IPS-20b (cell line): ENCODE measurements at regions not wholly inside any gene's neighbourhood (a gene's known extent, or its start where the extent isn't known, plus 50 kb on each side); places are given as distances from the start of the nearest gene placed in this dataset.
A peak's percentile ranks its signal among the peaks of the same experiment; 100 is the strongest.
"Not testable (repeated sequence)": the region's sequence is repeated elsewhere in the genome, so short reads cannot be mapped to it uniquely, and the experiment has no call there.

Source experiments
- H3K27ac ChIP-seq: one replicate; pipeline ENCODE4 v1.5.1; 2013; ENCODE audit warnings: low read length
- H3K27me3 ChIP-seq: 2 replicates; pipeline ENCODE4 v1.6.1; 2013; ENCODE audit warnings: mild to moderate bottlenecking, low read length, inconsistent platforms; ENCODE audit not compliant: insufficient read depth
- H3K36me3 ChIP-seq: 2 replicates; pipeline ENCODE4 v1.6.1; 2013; ENCODE audit warnings: low read depth, mild to moderate bottlenecking, inconsistent platforms, low read length, moderate library complexity; ENCODE audit not compliant: insufficient read depth
- H3K4me1 ChIP-seq: 2 replicates; pipeline ENCODE4 v1.6.1; 2013; ENCODE audit warnings: mild to moderate bottlenecking, control low read depth, inconsistent platforms, low read length, moderate library complexity; ENCODE audit not compliant: insufficient read depth
- H3K4me3 ChIP-seq: 2 replicates; pipeline ENCODE4 v1.5.1; 2013; ENCODE audit warnings: mild to moderate bottlenecking, low read length, inconsistent platforms
- H3K9ac ChIP-seq: 2 replicates; pipeline ENCODE4 v1.6.1; 2013; ENCODE audit warnings: low read depth, mild to moderate bottlenecking, inconsistent platforms, low read length, moderate library complexity
- H3K9me3 ChIP-seq: 2 replicates; pipeline ENCODE4 v1.6.1; 2013; ENCODE audit warnings: mild to moderate bottlenecking, low read depth, low read length, inconsistent platforms; ENCODE audit not compliant: insufficient read depth

DNA sequence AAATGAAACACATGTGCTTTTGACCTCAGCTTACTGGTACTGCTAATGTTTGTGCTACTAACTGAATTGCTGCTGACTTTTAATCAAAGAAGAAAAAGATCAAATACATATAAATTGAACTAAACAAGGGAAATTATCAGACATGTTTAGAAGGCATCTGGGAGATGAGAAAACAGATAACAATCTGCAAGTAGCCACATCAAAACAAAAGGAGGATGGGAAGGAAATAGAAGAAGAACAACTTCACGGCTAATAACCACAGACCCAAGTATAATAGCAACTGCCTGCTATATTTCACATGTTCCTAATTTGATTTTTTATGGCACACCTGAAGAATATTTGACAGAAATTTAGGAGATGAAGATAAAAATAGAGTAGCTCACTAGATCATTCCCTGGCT lies 542.6 kb upstream of the SYT4 start:
- Histone ChIP-seq H3K36me3 (no peaks in the 10 kb centered on the region), H3K9ac (no peak overlapping the region), H3K27ac (no peak overlapping the region), H3K27me3 (no peaks in the 10 kb centered on the region), H3K9me3 (peaks cover 3% of the 10 kb centered on the region; the same call in 1 of the 2 replicates), H3K4me1 (no peaks in the 10 kb centered on the region), H3K4me3 (no peak overlapping the region)

DNA sequence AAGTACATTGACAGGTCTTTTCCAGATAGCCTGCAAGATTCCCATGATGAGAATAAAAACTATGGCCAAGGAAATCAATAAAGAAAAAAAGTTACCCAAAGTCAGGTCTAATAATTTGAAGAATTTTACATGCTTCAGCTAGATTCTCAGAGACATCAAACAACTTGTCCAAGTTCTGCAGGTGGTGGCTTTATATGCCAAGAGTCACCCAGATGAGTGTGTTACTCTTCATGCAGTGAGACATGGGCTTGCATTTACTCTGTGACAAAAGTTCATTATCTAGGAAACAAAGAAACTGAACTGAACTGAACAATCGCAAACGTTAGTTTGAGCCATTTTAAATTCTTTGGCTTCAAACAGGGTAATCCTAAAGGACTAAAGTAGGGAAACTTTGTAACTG lies 548.5 kb upstream of the SYT4 start:
- H3K9ac ChIP-seq, result no peak overlapping the region

DNA sequence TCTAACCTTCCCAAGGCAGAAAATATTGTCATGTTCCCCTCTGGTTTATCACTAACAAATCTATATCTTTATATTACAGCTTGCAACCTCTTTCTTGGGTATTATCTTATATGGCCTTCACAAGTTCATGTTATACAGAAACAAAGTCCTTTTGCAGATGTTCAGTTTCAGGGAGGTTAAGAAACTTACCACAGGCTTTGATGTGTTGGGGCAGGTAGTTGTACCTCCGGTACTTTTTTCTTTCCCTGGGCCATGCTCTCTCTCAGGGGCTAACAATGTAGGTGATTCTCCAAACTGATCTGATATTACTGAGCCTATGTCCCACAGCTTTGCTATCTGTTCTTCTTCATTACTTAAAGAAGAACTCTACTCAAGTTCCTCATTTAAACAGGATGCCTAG lies 548.9 kb upstream of the SYT4 start:
- Histone ChIP-seq H3K4me1 (0 out of 2 replicates have a peak, but pooled peaks cover 6% of the 10 kb centered on the region), H3K4me3 (no peak overlapping the region), H3K9me3 (no peaks in the 10 kb centered on the region), H3K9ac (no peak overlapping the region), H3K27me3 (no peaks in the 10 kb centered on the region), H3K36me3 (no peaks in the 10 kb centered on the region), H3K27ac (no peak overlapping the region)

More for the DNA sequence above, 548.5 kb upstream of the SYT4 start:
- no peaks in the 10 kb centered on the region for H3K9me3 ChIP-seq
- 0 out of 2 replicates have a peak, but pooled peaks cover 4% of the 10 kb centered on the region for H3K4me1 ChIP-seq
- H3K27me3 ChIP-seq, result no peaks in the 10 kb centered on the region
- no peak overlapping the region for H3K4me3 ChIP-seq
- H3K36me3 ChIP-seq, result no peaks in the 10 kb centered on the region
- no peak overlapping the region for H3K27ac ChIP-seq

DNA sequence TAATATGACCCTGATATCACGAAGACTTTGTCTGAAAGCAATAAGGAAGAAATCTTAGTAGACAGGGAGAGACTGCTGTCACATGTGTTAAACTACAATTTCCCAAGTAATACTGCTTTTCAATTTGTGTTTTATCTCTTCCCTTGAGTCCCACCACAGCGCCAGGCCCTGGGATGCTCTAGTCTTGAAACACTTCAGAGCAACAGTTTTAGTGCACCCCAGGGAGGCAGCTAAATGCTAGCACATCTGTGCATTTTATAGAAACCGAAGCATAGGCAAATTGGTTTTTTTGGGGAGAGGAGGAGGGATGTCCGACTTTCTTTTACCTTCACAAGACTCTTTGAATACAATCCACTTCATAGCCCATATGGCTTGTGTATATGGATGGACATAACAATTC lies 550.0 kb upstream of the SYT4 start:
- no peak overlapping the region for H3K9ac ChIP-seq
- H3K4me1 ChIP-seq, result 0 out of 2 replicates have a peak, but pooled peaks cover 6% of the 10 kb centered on the region
- no peaks in the 10 kb centered on the region for H3K27me3 ChIP-seq
- no peak overlapping the region for H3K27ac ChIP-seq
- H3K4me3 ChIP-seq, result no peak overlapping the region
- H3K36me3 ChIP-seq, result no peaks in the 10 kb centered on the region
- H3K9me3 ChIP-seq, result no peaks in the 10 kb centered on the region

DNA sequence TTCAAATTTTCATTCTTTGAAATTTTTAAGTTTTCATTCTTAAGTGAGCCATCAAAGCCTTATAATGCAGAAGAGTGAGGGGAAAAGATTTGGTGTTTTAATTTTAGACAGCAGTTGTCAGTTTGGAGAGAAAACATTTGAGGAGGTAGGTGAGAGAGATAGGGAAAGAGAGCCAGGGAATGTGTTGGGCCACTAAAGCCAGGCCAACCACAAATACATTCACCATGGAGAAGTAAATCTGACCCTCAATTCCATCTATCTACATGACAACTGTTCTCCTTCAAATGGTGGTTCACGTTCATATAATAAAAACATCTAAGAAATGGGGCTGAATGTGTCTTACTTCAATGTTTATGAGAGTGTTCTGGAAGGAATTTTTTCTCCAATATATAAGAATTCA lies 553.0 kb upstream of the SYT4 start:
- Histone ChIP-seq H3K27ac (no peak overlapping the region), H3K9me3 (no peaks in the 10 kb centered on the region), H3K27me3 (no peaks in the 10 kb centered on the region), H3K9ac (no peak overlapping the region), H3K4me1 (0 out of 2 replicates have a peak, but pooled peaks cover 6% of the 10 kb centered on the region), H3K4me3 (no peak overlapping the region), H3K36me3 (no peaks in the 10 kb centered on the region)

DNA sequence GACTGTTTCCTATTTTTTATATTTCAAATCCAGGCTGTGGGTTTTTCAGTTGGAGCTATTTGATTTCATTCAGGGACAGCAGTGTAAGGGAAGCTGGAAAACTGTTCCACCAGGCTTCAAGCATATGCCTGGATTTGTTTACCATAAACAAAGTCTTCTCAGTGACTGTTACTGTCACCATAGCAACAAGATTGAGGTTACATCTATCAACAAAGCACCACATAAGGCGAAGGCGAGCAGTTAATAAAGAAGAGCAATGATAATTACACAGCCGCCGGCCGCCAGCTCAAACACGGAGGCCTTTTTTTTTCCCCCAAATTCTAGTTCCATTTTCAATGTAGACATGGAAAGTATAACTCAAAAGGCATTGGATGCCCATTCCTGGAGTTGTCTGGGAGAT lies 553.7 kb upstream of the SYT4 start:
- Histone ChIP-seq H3K9ac (no peak overlapping the region), H3K4me1 (0 out of 2 replicates have a peak, but pooled peaks cover 6% of the 10 kb centered on the region), H3K27ac (no peak overlapping the region), H3K4me3 (no peak overlapping the region), H3K27me3 (no peaks in the 10 kb centered on the region), H3K9me3 (no peaks in the 10 kb centered on the region), H3K36me3 (no peaks in the 10 kb centered on the region)

DNA sequence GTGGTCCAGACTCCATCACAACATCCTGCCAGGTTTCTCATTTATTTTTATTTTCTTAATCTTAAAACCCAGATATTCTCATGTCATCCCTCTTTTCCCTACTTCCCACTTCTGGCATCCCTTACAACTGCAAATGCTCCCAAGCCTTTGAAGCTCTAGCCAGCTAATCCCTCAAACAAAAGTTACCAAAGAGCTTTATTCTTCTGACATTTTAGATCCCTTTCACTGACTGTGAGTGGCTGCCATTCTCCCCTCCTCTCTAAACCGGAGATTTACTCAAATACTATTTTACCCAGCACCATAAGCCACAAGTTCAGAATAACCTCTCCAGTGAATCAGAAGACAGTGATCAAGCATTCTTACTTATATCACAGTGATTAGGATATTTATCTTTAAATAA lies 569.0 kb upstream of the SYT4 start:
- H3K4me3 ChIP-seq, result peak overlapping the region; percentile 17; the same call in 1 of the 2 replicates
- no peaks in the 10 kb centered on the region for H3K36me3 ChIP-seq
- no peak overlapping the region for H3K9ac ChIP-seq
- H3K9me3 ChIP-seq, result no peaks in the 10 kb centered on the region
- peaks cover 24% of the 10 kb centered on the region; the same call in 1 of the 2 replicates for H3K4me1 ChIP-seq
- H3K27me3 ChIP-seq, result no peaks in the 10 kb centered on the region
- H3K27ac ChIP-seq, result no peak overlapping the region

DNA sequence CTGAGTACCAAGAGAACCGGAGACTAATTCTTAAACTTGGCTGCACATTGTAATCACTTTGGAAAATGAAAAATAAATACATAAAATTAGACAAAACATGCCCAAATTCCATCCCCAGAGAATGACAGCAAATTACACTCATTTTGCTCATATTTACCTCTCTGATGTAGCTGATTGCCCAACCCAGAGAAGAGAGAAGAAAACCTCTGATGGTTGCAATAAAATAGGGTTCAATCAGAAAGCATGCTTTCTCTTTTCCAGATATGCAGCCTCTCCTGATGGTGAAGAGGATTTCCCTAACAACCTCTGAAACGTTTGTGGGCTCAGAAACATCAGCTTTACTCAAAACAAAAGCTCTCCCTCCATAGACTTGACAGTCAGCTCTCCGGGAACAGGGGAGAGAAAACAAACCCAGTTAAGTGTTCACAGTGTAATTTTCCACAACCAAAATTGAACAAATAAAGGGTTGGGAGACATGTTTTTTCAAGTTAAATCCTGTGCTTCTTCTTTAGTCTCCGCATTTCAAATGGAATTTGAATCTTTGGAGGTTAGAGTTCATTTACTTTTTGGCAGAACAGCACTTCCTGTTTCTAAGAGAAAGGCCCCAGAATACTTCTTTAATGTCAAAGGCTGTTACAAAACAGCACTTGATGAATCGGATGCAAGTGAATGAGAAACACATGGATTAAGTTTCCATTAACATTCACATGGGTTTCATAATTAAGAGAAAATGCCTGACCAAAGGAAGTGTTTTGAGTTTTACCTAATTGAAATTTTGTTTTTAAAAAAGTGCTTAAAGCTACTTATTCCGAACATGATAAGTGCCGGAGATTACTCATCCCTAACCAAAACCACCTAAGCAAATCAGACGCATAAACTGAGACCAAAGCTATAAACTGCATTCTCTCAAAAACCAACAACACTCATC lies 570.1 kb upstream of the SYT4 start:
- Histone ChIP-seq H3K4me3 (peak overlapping the region; percentile 26), H3K27ac (no peak overlapping the region), H3K9me3 (no peaks in the 10 kb centered on the region), H3K36me3 (no peaks in the 10 kb centered on the region), H3K27me3 (no peaks in the 10 kb centered on the region), H3K9ac (peak overlapping the region; percentile 18; the same call in 1 of the 2 replicates), H3K4me1 (peaks cover 24% of the 10 kb centered on the region; the same call in 1 of the 2 replicates)

DNA sequence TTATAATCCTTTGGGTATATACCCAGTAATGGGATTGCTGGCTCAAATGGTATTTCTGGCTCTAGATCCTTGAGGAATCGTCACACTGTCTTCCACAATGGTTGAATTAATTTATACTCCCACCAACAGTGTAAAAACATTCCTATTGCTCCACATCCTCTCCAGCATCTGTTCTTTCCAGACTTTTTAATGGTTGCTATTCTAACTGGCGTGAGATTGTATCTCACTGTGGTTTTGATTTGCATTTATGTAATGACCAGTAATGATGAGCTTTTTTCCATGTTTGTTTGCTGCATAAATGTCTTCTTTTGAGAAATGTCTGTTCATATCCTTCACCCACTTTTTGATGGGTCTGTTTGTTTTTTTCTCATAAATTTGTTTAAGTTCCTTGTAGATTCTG lies 572.5 kb upstream of the SYT4 start:
- not testable (repeated sequence) for H3K27ac ChIP-seq, H3K9me3 ChIP-seq, H3K9ac ChIP-seq, H3K27me3 ChIP-seq, H3K36me3 ChIP-seq, H3K4me3 ChIP-seq
- H3K4me1 ChIP-seq, result peaks cover 26% of the 10 kb centered on the region; the same call in 1 of the 2 replicates

DNA sequence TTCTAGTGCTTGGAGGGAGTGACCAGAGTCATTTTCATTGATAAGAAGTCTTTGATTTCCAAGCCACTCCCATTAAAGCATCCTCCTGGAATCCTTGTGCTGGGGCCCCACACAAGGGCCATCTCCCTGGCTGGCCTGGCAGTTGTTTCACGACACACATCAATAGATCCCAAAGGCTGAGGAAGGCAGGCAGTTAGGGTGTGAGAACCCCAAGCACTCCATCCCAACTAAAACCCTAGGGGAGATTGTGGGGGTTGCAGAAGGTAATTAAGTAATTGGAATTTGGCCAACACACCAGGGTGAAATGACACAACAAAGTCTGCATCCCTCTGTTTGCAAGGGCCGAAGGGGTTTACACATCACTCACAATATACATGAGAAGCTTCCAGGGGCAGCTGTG lies 578.1 kb upstream of the SYT4 start:
- Histone ChIP-seq H3K9me3 (no peaks in the 10 kb centered on the region), H3K27me3 (no peaks in the 10 kb centered on the region), H3K9ac (no peak overlapping the region), H3K27ac (no peak overlapping the region), H3K4me1 (peaks cover 7% of the 10 kb centered on the region; the same call in 1 of the 2 replicates), H3K4me3 (no peak overlapping the region), H3K36me3 (no peaks in the 10 kb centered on the region)

DNA sequence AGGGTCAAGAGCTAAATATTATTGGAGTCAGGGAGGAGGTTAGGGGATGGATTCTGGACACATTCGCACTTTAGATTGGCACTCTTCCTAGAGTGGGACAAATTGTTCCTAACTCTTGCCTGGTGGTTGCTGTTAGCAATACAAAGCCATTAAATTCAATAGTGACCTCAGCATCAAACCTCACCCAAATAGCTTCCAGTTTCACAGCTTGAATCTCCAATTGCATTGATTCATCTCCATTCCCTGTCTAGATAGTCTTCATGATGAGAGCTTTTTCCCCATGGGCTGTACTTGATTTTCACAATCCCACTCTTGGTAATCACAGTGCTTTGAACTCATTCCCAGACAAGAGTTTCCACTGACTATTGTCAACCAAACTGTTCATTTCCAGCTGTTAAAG lies 585.9 kb upstream of the SYT4 start:
- Histone ChIP-seq H3K9ac (no peak overlapping the region), H3K36me3 (no peaks in the 10 kb centered on the region), H3K4me1 (no peaks in the 10 kb centered on the region), H3K4me3 (no peak overlapping the region), H3K9me3 (no peaks in the 10 kb centered on the region), H3K27ac (no peak overlapping the region), H3K27me3 (no peaks in the 10 kb centered on the region)

DNA sequence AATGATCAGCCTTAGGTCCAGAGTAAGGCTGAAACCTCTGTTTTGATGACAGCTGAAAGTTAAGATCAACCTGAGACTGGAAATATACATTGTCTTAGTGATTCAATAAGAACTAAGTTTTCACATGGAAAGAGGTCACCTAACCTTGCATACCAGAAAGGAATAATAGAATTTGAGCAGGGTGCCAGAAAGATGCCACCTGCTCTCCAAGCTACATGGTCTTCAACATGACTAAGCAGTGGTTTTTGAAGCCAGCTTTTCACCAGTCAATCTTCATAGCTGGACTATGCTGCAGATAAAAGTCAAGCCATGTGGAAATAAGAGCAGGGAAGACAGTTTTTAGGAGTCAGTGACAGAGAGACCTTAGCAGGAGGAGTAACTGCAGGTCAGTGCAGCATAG lies 589.4 kb upstream of the SYT4 start:
- no peak overlapping the region for H3K9ac ChIP-seq
- H3K27me3 ChIP-seq, result no peaks in the 10 kb centered on the region
- no peaks in the 10 kb centered on the region for H3K9me3 ChIP-seq
- no peaks in the 10 kb centered on the region for H3K36me3 ChIP-seq
- H3K4me3 ChIP-seq, result no peak overlapping the region
- no peak overlapping the region for H3K27ac ChIP-seq
- H3K4me1 ChIP-seq, result no peaks in the 10 kb centered on the region
